ENCODE measurements at regions not wholly inside any gene's neighbourhood (a gene's known extent, or its start where the extent isn't known, plus 50 kb on each side); places are given as distances from the start of the nearest gene placed in this dataset.

DNA sequence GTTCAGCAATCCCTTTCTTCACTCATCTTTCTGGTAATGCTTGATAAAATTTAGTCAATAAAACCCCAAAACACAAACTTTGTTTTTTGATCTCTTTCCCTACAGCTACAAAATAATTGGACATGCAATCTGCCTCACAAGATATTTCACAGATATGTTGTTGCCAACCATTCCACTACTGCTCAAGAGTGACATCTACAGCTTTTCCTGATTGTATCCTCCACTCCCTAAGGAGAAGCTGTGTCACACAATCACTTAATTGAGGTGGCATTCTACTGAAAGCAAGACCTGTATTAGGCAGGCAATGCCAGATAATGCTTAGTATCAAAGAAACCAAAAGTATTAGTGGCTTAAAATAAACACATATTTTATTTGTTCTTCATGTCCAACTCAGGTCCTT is 1646.2 kb upstream of the SPRY2 start:
- TF ChIP-seq CTCF (IDR thresholded peaks at IDR 0.05; ENCODE audit: low read depth, low read length) = no peak
- no peak for TF ChIP-seq POLR2A (IDR thresholded peaks at IDR 0.05; ENCODE audit: extremely low read depth, insufficient read length)
- TF ChIP-seq, protein P1, sequence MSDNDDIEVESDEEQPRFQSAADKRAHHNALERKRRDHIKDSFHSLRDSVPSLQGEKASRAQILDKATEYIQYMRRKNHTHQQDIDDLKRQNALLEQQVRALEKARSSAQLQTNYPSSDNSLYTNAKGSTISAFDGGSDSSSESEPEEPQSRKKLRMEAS (IDR thresholded peaks at IDR 0.05; ENCODE audit: low read depth, low read length) = no peak
- no peak for TF ChIP-seq MYC (IDR thresholded peaks at IDR 0.05; ENCODE audit: low read depth, low read length)
